Activated T-cell treated with anti-CD3 and anti-CD28 coated beads for 48 hours (primary cell): ENCODE measurements at regions not wholly inside any gene's neighbourhood (a gene's known extent, or its start where the extent isn't known, plus 50 kb on each side); places are given as distances from the start of the nearest gene placed in this dataset.
"Not testable (repeated sequence)": the region's sequence is repeated elsewhere in the genome, so short reads cannot be mapped to it uniquely, and the experiment has no call there.

Source experiments
- DNase-seq: peaks from one replicate; pipeline ENCODE4 v3.0.0-alpha.2; 2020; ENCODE audit warnings: low read depth

DNA sequence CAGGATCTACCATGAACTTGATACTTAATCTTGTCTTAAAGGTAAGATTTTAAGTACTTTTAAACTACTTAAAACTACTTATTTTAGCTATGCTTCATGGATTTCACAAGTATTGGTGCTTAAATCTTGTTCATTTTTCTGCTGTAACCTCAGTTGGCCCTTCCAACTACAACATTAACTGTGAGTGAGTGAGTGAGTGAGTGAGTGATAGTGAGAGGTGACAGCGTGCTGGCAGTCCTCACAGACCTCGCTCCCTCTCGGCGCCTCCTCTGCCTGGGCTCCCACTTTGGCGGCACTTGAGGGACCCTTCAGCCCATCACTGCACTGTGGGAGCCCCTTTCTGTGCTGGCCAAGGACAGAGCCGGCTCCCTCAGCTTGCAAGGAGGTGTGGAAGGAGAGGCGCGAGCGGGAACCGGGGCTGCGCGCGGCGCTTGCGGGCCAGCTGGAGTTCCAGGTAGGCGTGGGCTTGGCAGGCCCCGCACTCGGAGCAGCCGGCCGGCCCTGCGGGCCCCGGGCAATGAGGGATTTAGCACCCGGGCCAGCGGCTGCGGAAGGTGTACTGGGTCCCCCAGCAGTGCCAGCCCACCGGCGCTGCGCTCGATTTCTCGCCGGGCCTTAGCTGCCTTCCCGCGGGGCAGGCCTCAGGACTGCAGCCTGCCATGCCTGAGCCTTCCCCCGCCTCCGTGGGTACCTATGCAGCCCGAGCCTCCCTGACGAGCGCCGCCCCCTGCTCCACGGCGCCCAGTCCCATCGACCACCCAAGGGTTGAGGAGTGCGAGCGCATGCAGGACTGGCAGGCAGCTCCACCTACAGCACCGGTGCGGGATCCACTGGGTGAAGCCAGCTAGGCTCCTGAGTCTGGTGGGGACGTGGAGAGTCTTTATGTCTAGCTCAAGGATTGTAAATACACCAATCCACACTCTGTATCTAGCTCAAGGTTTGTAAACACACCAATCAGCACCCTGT lies 1558.6 kb upstream of the SEL1L start:
- DNase-seq, result not testable (repeated sequence)

DNA sequence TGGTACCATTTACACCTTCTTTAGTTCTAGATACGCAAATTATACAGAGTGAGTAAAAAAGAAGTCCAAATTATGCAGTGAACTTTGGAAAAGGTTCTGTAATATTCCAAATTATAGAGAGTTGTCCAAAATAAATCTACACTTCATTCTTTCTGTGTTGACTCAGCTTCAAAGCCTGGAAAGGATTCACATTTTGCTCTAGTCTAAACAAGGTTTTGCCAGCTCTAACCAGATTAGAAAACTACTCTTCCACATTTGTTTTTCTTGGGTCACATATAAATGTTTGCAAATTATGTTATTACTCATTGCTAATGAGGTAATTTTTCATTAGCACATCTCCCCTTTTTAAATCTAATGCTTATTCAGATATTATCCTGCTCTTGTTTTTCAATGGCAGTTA lies 1562.4 kb upstream of the SEL1L start:
- DNase-seq, result no peak

DNA sequence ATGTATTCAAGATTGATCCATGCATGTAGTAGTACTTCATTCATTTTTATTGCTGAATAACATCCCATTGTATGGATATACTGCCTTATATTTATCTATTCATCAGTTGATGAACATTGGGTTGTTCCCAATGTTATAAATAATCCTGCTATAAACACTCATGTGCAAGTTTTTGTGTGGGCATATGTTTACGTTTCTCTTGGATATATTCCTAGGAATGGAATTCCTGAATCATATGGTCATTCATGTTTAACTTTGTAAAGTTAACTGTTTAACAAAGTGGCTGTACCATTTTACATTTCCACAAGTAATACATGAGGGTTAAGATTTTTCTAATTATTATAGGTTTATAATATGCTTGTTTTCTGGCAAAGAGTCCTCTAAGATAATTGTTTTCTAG lies 1568.2 kb upstream of the SEL1L start:
- no peak for DNase-seq

DNA sequence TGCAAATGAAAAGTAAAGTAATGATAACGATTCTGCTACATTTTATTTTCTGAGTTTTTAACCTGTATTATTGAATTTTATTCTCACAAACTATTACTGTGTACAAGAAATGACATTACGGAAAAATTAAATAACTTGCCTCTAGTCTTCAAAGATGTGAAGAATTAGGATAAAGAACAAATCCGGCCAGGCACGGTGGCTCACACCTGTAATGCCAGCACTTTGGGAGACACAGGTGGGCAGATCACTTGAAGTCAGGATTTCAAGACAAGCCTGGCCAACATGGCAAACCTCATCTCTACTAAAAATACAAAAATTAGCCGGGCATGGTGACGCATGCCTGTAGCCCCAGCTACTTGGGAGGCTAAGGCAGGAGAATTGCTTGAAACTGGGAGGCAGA lies 1584.4 kb upstream of the SEL1L start:
- DNase-seq, result no peak

DNA sequence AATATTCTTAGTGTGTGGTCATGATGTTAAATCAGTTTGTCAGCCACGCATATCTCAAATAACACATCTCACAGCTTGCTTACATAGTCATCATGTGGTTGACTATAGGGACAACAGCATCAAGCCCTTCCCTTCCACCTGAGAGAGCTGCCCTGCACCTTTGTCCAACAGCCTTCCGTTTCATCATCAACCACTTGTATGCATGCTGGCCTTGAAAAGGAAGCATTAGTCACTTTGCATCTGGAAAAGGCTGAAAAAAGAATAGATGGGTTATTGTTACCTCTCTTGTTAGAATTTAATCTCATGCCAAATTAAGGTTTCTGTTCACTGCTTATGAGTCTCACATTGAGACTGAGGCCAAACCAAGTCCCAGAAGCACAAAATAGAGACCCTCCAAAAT lies 1586.5 kb upstream of the SEL1L start:
- no peak for DNase-seq

DNA sequence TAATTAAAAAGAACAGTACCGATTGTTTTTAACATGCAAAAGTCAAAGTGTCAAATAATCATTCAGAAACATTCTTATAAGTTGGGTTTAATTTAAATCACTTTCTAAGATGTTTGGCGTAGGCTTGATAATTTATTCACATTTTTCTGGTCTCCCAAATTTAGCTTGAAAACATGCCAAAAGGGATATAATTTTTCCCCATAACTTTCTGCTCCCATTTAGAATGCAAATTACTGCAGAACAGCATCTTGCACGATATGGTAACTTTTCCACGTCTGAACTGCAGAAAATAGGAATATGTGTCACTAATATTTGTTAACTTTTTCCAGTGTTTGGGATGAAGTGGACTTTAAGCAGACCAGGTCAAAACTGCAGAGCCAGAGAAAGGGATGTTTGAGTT lies 1592.4 kb upstream of the SEL1L start:
- no peak for DNase-seq

DNA sequence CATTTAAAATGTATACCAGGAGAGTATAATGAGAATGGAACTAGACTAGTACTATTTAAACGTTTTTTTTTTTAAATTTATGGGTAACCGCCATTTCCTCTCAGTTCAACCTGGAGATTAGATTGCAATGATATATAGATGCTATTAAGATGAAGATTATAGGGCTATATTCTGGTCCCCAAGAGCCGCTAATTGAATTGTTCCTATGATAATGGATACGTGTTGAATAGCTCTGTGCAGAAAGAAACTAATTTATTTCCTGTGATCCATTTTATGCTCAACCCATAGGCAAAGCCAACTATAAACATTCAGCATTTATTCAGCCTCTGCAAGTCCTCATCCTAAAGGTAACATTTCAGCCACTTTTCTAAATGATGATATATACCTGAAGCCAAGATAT lies 1595.1 kb upstream of the SEL1L start:
- DNase-seq, result no peak

DNA sequence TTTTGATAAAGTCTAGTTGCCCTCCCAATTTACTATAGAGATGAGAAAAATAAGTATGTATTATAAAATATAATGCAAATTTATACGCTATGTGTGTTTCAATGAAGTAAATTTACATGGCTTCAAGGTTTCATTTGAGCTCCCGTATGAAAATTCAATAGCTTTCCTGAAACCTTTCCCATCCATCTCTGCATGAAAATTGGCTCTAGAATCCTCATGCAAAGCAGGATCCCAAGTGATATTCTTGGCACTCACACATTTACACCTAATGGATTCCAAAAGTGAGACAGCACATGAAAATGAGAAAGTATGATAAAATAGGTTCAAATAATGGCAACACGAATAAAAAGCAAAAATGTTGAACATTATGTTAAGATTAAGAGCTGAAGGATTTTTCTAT lies 1595.8 kb upstream of the SEL1L start:
- no peak for DNase-seq

DNA sequence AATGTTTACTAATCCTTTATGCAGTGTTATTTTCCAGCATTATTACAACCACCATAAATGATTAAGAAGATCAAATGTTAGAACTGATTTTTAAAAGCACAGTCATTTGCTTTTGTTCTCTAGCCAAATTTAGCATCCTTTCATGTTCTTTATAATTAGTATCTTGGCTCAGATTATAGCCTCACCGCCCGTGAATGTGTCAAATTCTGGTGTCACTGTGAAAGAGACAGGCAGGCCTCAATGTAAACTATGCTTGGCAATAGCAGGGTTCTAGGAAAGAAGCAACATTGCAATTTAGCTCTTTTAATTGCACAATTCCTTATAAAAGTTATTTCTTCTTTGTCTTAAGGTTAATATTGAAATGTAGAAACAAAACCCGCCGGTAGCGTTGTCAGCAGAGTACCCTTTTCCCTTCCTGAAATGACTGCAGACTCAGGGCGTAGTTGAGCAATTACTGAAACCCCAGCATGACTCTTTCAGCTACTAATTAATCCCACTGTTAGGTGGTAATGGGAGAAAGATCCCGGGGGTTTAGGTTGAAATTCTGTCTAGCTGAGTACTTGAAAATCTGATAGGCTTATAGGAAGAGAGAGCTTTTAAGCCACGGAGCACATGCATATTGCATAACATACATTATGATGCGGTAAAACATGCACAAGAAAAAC lies 1600.5 kb upstream of the SEL1L start:
- no peak for DNase-seq

DNA sequence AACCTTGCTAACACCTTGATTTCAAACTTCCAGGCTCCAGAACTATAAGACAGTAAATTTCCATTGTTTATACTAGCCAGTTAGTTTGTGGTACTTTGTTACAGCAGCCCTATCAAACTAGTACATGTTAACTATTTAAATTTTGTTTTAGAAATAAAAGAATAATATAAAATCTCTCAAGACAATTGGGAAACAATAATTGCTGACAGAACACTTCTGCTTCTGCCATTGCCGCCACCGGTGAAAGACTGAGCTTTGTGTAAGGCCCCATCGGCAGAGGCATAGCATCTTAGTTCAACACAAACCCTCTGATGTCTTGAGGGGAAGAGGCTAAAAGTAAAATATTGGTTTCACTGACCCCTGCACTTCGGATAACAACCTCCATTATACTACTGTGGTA lies 1607.1 kb upstream of the SEL1L start:
- DNase-seq, result no peak

DNA sequence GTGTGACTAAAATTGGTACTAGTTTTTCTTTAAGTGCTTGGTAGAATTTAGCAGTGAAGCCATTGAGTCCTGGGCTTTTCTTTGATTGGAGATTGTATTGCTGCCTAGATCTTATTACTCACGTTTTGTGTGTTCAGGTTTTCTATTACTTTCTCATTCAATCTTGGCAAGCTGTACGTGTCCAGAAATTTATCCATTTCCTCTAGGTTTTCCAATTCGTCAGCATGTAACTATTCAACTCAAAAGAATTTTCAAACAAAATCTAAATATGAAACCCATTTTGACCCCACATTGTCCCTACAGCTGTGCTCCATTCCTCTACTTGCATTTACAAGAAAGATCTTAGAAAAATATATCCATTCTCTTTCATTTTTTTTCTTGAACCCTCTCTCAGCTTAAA lies 1613.4 kb upstream of the SEL1L start:
- no peak for DNase-seq

DNA sequence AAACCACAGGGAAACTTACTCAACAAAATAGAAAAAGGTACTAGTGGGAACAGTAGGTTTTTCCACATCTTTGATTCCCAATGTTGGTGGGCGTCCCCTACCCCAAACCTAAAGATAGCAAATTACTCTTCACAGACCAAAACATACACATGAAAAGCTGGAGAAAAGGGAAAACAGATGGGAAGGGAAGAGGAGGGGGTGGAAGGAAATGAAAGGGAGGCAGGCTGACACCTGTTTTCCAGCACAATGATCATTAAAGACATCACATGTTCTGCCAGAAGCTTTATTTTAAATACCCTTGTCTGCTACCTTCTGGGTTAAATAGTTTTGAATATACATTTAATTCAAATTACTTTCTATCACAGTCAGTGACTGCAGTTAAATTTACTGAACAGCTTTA lies 1617.9 kb upstream of the SEL1L start:
- no peak for DNase-seq

DNA sequence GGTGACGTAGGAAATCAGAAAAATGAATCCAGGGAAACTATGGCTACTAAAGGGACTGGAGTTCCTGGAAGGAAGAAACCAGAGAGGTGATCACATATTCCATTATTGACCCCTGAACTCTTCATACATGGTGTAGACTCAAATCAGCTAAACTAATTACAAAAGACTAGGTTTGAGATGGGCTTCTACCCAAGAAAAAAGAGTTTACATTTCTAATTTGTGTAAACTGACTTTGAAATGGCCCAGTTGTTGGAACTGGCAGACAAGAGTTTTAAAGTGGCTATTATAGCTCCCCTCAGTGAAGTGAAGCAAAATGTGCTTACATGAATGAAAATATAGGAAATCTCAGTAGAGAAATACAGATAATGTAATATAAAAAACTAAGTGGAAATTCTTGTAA lies 1619.4 kb upstream of the SEL1L start:
- no peak for DNase-seq

DNA sequence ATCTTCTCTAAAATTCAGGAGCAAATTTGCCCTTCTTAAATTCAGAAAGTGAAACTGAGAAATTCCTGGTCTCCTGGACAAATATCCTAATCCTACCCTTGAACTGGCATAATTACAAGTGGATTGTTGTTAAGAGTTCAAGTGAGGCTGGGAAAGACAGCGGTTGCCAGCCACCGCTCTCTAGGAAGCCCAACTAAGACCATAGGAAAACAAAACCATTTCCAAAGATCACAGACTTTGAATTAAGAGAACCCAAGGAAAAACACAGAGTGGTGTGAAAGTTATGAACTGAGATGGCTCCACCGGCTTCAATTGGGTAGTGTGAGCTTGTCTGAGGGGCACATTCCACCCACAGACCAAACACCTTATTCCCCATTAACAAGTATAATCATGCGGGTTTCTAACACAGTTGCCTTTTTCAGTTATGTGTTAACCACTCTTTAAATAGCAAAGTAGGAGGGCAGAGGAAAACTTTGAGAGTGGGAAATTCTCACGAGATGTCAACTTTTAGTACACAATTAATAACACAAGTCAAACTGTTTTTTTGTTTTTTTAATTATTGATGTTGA lies 1628.8 kb upstream of the SEL1L start:
- no peak for DNase-seq

DNA sequence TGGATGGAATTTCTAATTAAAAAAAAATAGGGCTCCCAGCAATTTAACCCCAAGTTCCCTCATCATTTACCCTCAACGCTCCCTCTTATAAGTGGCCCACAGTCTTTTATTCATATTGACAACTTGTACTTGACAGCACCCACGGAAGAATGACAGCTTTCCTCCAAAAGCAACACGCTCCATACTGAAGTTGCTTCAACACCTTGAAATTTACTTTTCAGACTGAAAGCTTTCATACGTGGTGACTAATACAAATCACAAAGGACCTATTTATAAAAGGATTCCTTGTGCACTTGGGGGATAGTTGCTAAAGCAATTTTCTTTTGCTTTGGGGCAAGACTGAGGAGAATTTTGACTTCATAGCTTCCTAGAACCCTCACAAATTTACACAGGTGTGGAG lies 1629.4 kb upstream of the SEL1L start:
- no peak for DNase-seq

DNA sequence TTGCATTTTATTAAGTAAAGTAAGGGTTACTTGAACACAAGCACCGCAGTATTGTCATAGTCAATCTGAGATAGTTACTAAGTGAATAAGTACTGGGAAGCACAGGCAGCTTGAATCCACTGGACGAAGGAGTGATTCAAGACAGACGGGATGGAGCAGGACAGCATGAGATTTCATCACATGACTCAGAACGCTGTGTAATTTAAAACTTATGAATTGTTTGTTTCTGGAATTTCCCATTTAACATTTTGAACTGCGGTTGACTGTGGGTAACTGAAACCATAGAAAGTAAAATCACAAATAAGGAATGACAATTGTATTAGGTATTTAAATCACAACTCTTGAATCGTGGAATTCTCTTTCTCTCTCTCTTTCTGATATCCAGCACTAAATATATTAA lies 1630.4 kb upstream of the SEL1L start:
- no peak for DNase-seq

DNA sequence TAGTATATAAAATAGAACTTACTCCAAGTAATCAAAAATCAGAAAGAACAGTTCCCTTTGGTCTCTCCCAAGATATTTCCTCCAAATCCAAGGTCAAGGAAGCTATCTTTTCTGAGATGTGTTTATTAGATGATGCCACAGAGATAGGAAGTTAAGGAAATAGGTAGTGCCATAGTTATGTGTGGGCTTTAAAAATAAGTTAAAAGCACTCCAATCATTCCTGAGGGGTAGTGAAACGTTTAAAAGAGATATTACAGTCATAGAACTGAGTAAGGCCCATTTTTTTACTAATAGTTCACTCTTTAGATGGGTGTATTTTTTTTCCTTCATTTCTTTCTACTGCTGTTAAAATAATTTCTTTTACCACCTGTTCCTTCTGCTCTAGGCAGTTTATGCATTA lies 1630.9 kb upstream of the SEL1L start:
- DNase-seq, result no peak

DNA sequence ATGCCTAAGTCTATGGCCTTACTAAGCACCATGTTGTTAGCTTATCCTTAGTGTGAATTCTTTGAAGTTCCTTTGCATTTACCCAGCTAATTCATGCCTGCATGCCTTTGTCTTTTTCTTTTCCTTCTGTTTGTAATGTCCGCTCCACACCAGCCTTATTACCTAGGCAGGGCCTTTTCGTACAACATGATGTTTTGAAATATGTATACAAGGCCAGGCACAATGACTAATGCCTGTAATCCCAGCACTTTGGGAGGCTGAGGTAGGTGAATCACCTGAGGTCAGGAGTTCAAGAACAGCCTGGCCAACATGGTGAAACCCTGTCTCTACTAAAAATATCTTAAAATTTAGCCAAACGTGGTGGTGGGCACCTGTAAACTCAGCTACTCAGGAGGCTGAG lies 1636.5 kb upstream of the SEL1L start:
- DNase-seq, result no peak

DNA sequence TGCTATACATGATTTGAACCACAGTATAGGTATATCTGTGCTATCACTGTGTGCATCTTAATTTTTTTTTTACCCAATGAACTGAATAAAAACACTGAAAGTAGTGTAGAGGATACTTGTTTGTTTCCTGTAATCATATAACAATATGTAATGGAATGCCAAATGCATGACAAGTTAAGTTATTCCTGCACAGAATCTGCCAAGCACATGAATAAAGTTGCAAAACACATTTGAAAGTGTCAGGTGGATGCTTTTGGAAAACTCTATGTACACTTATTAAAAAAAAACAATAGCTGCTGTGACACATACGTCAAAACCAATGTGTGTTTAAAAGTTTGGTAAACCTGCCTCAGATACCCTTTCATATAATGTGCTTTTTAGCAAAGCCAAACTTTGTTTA lies 1638.1 kb upstream of the SEL1L start:
- no peak for DNase-seq

DNA sequence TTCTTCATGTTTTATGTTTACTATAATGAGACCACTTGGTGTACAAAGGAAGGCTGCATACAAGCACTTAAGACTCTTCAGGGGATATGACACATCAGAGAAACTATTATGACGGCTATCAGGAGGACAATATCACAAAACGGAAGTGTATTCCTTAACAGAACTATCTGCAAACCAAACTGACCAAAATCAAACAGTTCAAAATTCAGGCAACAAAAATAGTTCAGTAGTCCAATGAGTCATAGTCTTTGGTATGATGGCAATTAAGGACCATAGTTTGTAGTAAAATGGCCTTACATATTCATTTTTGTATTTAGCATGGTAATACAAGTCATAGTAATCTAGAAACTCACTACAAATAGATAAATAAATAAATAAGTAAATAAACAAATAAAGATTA lies 1638.7 kb upstream of the SEL1L start:
- no peak for DNase-seq

DNA sequence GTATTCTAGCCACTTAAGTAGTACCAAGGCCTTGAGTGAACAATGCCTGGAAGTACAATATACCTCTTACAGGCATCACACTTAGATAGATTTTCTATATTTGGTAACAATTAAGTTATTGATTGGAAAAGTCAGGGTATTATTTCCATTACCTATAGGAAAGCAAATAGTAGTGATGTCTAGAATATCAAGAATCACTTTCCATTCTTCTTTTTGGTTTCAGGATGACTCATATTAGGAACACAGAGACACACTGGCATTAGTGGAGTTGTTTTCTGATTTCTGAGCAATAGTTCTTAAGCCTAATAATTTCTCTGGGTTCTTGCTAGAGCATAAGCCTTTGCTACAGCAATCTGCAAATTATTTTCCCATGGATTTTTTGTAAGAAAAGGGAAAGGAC lies 1640.0 kb upstream of the SEL1L start:
- DNase-seq, result no peak

DNA sequence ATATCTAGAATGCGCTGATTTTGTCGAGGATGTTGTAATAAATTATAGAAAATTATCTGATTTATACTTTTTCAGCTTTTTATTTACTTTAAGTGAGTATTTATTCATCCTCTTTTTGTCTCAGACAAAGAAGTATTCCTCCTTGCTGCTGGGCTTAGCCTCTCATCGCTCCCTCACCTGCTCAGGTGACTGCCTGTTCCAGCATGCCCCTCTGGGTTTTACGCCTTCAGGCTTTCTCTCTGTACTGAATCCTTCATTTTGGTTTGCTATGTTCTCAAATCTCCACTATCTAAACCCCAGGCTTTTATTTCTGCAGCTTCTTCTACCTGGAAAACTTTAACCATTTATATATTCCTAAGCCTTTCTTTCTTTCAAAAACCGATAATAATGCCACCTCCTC lies 1650.9 kb upstream of the SEL1L start:
- DNase-seq, result no peak

DNA sequence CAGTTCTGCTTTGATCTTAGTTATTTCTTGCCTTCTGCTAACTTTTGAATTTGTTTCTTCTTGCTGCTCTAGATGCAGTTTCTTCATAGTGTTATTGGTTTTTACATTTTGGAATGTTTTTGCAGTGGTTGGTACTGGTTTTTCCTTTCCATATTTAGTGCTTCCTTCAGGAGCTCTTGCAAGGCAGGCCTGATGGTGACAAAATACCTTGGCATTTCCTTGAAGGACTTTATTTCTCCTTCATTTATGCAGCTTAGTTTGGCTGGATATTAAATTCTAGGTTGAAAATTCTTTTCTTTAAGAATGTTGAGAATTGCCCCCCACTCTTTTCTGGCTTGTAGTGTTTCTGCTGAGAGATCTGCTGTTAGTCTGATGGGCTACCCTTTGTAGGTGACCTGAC lies 1654.7 kb upstream of the SEL1L start:
- DNase-seq, result not testable (repeated sequence)
